Left ventricle myocardium inferior (tissue), 1 donor: ENCODE measurements at regions not wholly inside any gene's neighbourhood (a gene's known extent, or its start where the extent isn't known, plus 50 kb on each side); places are given as distances from the start of the nearest gene placed in this dataset.
A peak's percentile ranks its signal among the peaks of the same experiment; 100 is the strongest.

Experiments used
- DNase-seq: peaks from one replicate; pipeline ENCODE4 v3.0.0-alpha.2; 2020
- H3K27ac ChIP-seq: fragments of 200-600 bp; replicated peaks from 2 replicates; pipeline ENCODE4 v1.8.0; 2021
- H3K27me3 ChIP-seq: fragments of 200-600 bp; 2 replicates; pipeline ENCODE4 v1.8.0; 2021; ENCODE audit warnings: low read depth
- H3K36me3 ChIP-seq: fragments of 200-600 bp; 2 replicates; pipeline ENCODE4 v1.8.0; 2021
- H3K4me1 ChIP-seq: fragments of 200-600 bp; 2 replicates; pipeline ENCODE4 v1.8.0; 2021
- H3K4me3 ChIP-seq: fragments of 200-600 bp; 2 replicates; pipeline ENCODE4 v1.8.0; 2021; ENCODE audit warnings: mild to moderate bottlenecking, moderate library complexity
- H3K9me3 ChIP-seq: fragments of 200-600 bp; replicated peaks from 2 replicates; pipeline ENCODE4 v1.8.0; 2021
- intact Hi-C: fragments of 100-400 bp; cut with micrococcal nuclease; formaldehyde crosslinking; loops from one replicate; pipeline ENCODE4 v1.11.0; 2022
- TF ChIP-seq, protein P1 (sequence below): fragments of 200-600 bp; IDR thresholded peaks from 2 replicates; pipeline ENCODE4 v1.8.0; 2021; ENCODE audit warnings: antibody characterized with exemption, mild to moderate bottlenecking, borderline replicate concordance
- donor health status: DM: no; HTN: yes; CAD: no; lungs with severe emphysema.

DNA sequence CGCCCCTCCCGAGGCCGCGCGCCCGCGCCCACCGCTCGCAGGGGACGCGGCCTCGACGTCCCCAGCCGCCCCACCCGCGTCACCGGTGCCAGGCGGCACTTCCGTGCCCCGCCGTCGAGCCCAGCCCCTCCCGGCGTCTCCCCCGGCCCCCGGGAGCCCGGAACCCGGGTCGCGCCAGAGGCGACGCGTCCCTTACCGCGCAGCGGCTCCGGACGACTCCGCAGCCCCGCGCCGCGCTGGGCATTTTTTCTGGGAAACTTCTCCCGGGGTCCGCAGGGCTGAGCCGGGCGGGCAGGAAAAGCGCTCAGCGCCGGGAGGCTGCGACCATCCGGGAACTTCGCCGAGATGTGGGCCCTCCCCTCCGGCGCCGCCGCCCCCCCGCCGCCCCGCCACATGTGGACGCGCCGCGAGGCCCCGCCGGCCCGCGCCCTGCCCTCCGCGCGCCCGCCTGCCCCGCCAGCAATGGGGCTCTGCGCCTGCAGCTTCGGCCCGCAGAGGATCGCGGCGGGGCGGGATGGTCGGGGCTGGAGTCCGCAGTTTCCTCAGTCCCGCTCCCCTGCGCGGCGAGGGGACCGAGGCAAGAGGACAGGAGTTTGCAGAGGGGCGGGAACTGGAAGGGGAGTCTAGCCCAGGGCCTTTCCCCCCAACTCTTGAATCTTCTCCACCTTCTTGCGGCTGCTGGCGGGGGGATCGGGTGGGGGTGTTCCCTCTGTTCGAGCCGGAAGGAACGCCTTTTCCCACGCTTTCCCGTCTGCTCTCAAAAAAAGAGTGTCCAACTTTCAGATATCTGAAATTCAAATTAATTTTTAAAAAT is 81.5 kb downstream of the CHRNA1 start:
- Histone ChIP-seq H3K9me3 (no peaks in the 10 kb centered on the region), H3K27ac (peak overlapping the region; percentile 90), H3K4me3 (peak overlapping the region; percentile 86), H3K27me3 (no peaks in the 10 kb centered on the region), H3K36me3 (no peaks in the 10 kb centered on the region), H3K4me1 (peaks cover 58% of the 10 kb centered on the region)
- TF ChIP-seq, protein P1, sequence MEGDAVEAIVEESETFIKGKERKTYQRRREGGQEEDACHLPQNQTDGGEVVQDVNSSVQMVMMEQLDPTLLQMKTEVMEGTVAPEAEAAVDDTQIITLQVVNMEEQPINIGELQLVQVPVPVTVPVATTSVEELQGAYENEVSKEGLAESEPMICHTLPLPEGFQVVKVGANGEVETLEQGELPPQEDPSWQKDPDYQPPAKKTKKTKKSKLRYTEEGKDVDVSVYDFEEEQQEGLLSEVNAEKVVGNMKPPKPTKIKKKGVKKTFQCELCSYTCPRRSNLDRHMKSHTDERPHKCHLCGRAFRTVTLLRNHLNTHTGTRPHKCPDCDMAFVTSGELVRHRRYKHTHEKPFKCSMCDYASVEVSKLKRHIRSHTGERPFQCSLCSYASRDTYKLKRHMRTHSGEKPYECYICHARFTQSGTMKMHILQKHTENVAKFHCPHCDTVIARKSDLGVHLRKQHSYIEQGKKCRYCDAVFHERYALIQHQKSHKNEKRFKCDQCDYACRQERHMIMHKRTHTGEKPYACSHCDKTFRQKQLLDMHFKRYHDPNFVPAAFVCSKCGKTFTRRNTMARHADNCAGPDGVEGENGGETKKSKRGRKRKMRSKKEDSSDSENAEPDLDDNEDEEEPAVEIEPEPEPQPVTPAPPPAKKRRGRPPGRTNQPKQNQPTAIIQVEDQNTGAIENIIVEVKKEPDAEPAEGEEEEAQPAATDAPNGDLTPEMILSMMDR, result no peak
- DNase-seq, result peak; percentile 79
- intact Hi-C loops, result loop anchor here (10.0 kb wide), 1 partner anchor 218 kb away; no protein-coding TSS in a partner anchor

DNA sequence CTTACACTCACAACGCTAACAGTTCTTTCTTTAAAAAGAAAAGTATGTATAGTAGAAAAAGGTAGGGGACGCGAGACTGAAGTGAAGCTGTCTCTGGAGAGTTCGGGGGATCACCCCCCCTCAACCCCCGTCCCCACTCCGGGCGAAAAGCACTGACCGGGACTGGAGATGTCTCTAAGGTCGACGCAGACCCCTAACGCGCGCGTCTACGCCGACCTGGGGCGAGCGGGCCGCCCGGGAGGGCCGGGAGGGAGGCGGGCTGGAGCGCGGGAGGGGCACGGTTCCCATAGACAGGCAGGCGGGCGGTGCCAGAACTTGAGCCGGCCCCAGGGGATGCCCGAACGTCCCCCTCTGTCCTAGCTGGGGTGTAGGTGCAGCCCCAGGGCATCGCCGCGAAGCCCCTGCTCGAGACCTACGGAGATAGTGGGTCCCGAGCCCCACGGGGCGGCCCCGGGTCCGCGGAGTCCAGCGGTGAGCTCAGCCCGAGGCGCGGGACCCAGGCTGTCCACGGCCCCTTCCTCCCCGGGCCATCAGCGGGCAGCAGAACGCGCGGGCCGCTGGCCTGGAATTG is 82.2 kb downstream of the CHRNA1 start:
- H3K4me3 ChIP-seq, result peak overlapping the region; percentile 86
- no peaks in the 10 kb centered on the region for H3K36me3 ChIP-seq
- H3K4me1 ChIP-seq, result peaks cover 59% of the 10 kb centered on the region
- intact Hi-C loops, result loop anchor here (10.0 kb wide), 1 partner anchor 217 kb away; no protein-coding TSS in a partner anchor
- peak overlapping the region; percentile 90 for H3K27ac ChIP-seq
- TF ChIP-seq, protein P1, result no peak
- H3K9me3 ChIP-seq, result no peaks in the 10 kb centered on the region
- no peaks in the 10 kb centered on the region for H3K27me3 ChIP-seq
- peak; percentile 53 for DNase-seq

DNA sequence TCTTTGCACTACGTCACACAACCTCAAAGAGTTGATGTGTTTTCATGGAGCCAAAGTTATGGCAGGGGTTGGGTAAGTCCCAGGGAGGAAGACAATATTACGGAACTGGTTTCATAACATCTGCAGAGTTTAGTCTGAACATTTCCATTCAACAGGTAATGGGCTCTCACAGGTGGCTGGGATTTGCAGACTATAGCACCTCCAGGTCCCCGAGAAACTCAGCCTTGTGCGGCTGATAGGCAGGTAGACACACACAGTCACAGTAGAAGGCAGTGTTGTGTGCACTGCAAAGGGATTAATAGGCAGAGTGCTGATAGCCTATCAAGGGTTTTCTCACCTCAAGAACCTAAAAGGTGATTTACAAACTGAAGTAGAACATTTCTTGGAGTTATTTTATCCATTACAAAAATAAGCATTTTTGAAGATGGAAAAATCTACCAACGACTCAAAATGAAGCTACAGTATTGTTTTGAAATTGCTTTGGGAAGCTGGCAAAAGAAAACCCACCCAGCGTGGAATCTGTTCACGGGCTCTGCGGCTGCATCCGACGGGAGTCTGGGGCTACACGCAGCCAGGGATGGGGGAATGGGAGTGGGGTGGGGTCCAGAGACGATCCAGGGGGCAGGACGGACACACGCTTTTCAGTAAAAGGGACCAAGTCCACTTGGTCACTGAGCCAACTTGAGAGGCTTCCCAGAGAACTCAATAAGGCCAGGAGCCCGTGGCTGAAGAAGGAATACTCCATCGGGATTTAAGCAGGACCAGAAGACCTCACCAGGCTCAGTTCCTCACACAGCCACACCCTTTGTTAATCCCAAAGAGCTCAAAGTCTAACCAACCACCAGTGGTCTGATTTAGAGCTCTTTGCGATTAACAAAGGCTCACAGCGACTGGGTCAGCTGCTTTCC is 82.9 kb downstream of the CHRNA1 start:
- TF ChIP-seq, protein P1, result no peak
- Histone ChIP-seq H3K4me1 (peaks cover 59% of the 10 kb centered on the region), H3K27ac (peak overlapping the region; percentile 90), H3K36me3 (peaks cover 2% of the 10 kb centered on the region), H3K27me3 (no peaks in the 10 kb centered on the region), H3K9me3 (no peaks in the 10 kb centered on the region), H3K4me3 (peak overlapping the region; percentile 86)
- no peak for DNase-seq
- intact Hi-C loops, result loop anchor here (10.0 kb wide), 1 partner anchor 217 kb away; no protein-coding TSS in a partner anchor

DNA sequence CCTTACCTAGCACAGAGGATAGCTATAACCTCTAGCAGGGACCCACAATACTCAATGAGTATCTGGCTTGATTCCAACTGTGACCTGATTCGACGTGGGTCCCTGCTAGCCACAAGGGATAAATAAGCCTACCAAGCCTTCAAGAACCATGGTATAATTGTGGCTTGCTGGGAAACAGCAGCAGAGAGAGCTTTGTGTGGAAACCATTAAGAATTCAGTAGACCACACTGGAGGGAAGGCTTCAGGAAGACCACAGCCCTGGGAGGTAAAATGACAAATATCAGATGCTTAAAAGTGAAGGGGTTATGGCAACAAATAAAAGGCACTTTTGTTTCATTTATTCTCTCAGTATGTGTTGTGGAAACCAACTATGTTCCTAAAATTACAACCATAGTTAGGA is 82.6 kb upstream of the WIPF1 start:
- Histone ChIP-seq H3K27ac (no peak overlapping the region), H3K4me1 (peaks cover 59% of the 10 kb centered on the region), H3K9me3 (no peaks in the 10 kb centered on the region), H3K4me3 (no peak overlapping the region), H3K36me3 (peaks cover 13% of the 10 kb centered on the region), H3K27me3 (no peaks in the 10 kb centered on the region)
- no peak for DNase-seq
- intact Hi-C loops, result loop anchor here (10.0 kb wide), 1 partner anchor 215 kb away; no protein-coding TSS in a partner anchor
- TF ChIP-seq, protein P1, result no peak

DNA sequence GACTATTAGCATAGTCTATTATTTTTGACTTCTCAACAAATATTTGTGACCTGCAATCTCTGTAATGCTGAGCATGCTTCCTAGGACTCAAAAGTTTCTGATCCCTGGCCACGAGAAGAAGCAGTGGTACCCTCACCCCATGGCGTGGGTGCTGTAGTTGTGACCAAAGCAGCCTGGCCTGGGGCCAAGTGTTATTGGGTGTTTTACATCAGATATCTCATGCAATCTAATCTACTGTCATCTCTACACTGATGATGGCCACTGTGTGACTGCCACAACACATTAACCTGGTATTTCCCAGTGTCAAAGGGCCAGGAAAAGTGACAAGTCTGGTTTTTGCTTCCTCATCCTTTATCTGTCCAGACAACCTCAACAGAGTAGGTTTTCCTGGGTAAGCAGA is 80.8 kb upstream of the WIPF1 start:
- Histone ChIP-seq H3K27ac (no peak overlapping the region), H3K27me3 (no peaks in the 10 kb centered on the region), H3K9me3 (no peaks in the 10 kb centered on the region), H3K36me3 (peaks cover 14% of the 10 kb centered on the region), H3K4me1 (peaks cover 56% of the 10 kb centered on the region), H3K4me3 (no peak overlapping the region)
- intact Hi-C loops, result no loop called here
- TF ChIP-seq, protein P1, result no peak
- DNase-seq, result no peak
